ENCODE measurements at regions not wholly inside any gene's neighbourhood (a gene's known extent, or its start where the extent isn't known, plus 50 kb on each side); places are given as distances from the start of the nearest gene placed in this dataset.

DNA sequence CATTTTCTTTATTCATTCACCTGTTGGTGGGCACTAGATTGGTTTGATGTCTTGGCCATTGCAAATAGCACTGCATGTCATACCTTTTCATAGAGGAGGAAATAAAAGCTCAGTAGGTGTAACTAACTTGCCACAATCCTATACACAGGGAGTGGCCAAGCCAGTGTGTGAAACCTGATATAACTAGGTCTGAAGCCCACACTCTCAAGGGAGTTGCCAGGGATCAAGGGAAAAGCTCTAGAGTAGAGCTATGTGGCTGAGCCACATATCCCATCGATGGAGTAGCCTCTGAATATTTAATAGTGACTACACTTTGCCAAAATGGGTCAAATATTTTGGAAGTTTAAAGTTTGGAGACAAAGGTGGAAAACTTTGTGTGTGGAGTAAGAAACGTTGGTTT, 66.1 kb upstream of the TSHZ3 start:
- Histone ChIP-seq H2AFZ (ENCODE audit: low read length) (no peak overlapping the region), H3K4ac (replicated peaks; ENCODE audit: insufficient read length, low read depth, low read length) (peak overlapping the region; percentile 87), H2AK5ac (ENCODE audit: low read depth, low read length) (no peak overlapping the region), H3K9ac (replicated peaks in 1 of 4; ENCODE audit: extremely low read depth in 1 of 4, low read depth in 3 of 4, low read length in 3 of 4) (no peak overlapping the region), H2BK15ac (ENCODE audit: low read length) (no peak overlapping the region), H2BK120ac (replicated peaks; ENCODE audit: low read depth, low read length) (peak overlapping the region; percentile 96), H3K4me2 (ENCODE audit: insufficient read depth in 1 of 2, low read depth in 2 of 2, low read length in 2 of 2) (no peak overlapping the region), H3K36me3 (ENCODE audit: control insufficient read depth in 2 of 4, insufficient read depth in 4 of 4, low read length in 3 of 4) (no peaks in the 10 kb centered on the region), H4K91ac (replicated peaks; ENCODE audit: insufficient read length, low read length) (peak overlapping the region; percentile 75), H3K27ac (ENCODE audit: low read depth, low read length) (no peak overlapping the region), H3K4me3 (ENCODE audit: extremely low read depth in 1 of 4, insufficient read depth in 2 of 4, low read depth in 3 of 4, low read length in 4 of 4) (no peak overlapping the region), H3K79me2 (ENCODE audit: control insufficient read depth in 1 of 2, insufficient read depth in 2 of 2, low read length in 2 of 2) (no peaks in the 10 kb centered on the region), H3K23ac (ENCODE audit: insufficient read length) (no peak overlapping the region), H3K14ac (ENCODE audit: insufficient read length) (no peak overlapping the region), H3K4me1 (replicated peaks in 1 of 4; ENCODE audit: control insufficient read depth in 3 of 4, insufficient read depth in 4 of 4, low read length in 3 of 4) (peaks cover 14 to 32% (median 25%) of the 10 kb centered on the region in 4 experiments; a peak in 6 of 7 replicates), H3K27me3 (replicated peaks in 1 of 4; ENCODE audit: control insufficient read depth in 3 of 4, extremely low read depth in 1 of 4, insufficient read depth in 3 of 4, low read length in 3 of 4) (no peaks in the 10 kb centered on the region), H3K56ac (replicated peaks; ENCODE audit: insufficient read length, low read depth, low read length) (no peak overlapping the region), H4K8ac (ENCODE audit: extremely low read depth, insufficient read depth, low read length) (no peak overlapping the region), H3K9me3 (ENCODE audit: insufficient read depth in 2 of 2, low read depth in 1 of 2, low read length in 1 of 2) (no peaks in the 10 kb centered on the region), H2BK20ac (ENCODE audit: low read length) (peak overlapping the region; percentile 63; the same call in 1 of the 2 replicates), H3K79me1 (ENCODE audit: low read depth, low read length) (no peaks in the 10 kb centered on the region), H3K23me2 (ENCODE audit: low read depth, low read length) (0 out of 2 replicates have a peak, but pooled peaks cover 2% of the 10 kb centered on the region), H3K18ac (ENCODE audit: extremely low read depth, low read length) (no peak overlapping the region; the same call in 1 of the 2 replicates), H4K20me1 (replicated peaks in 1 of 2; ENCODE audit: control insufficient read depth in 1 of 2, insufficient read depth in 2 of 2, low read length in 2 of 2) (no peaks in the 10 kb centered on the region), H2BK5ac (ENCODE audit: low read depth, low read length) (peak overlapping the region; percentile 100; the same call in 1 of the 2 replicates), H2BK12ac (ENCODE audit: low read depth, low read length) (peak overlapping the region; percentile 61), H4K5ac (ENCODE audit: insufficient read length, low read depth, low read length) (no peak overlapping the region)
- POLR2A ChIA-PET (ENCODE audit: partially characterized antibody), result no interaction called here
- no peak for FAIRE-seq
- CTCF ChIA-PET (ENCODE audit: partially characterized antibody), result interaction anchor here (1.4 kb wide), 2 partner anchors 12 to 100 kb away, joined by 4 read pairs; no protein-coding TSS in a partner anchor
- no peak for TF ChIP-seq PHF8 (conservative IDR thresholded peaks at IDR 0.05; ENCODE audit: low read depth, low read length)
- no peak for TF ChIP-seq CBX8 (IDR thresholded peaks at IDR 0.05; ENCODE audit: borderline replicate concordance, low read depth, low read length)
- TF ChIP-seq, protein P1, sequence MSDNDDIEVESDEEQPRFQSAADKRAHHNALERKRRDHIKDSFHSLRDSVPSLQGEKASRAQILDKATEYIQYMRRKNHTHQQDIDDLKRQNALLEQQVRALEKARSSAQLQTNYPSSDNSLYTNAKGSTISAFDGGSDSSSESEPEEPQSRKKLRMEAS (IDR thresholded peaks at IDR 0.05), result no peak
- no peak for TF ChIP-seq FOSL1 (IDR thresholded peaks at IDR 0.05; ENCODE audit: insufficient read depth, low read depth, low read length)
- no peak for TF ChIP-seq SP1 (IDR thresholded peaks at IDR 0.05; ENCODE audit: low read depth, low read length)
- TF ChIP-seq, protein P2, sequence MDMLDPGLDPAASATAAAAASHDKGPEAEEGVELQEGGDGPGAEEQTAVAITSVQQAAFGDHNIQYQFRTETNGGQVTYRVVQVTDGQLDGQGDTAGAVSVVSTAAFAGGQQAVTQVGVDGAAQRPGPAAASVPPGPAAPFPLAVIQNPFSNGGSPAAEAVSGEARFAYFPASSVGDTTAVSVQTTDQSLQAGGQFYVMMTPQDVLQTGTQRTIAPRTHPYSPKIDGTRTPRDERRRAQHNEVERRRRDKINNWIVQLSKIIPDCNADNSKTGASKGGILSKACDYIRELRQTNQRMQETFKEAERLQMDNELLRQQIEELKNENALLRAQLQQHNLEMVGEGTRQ (IDR thresholded peaks at IDR 0.05; ENCODE audit: low read length), result no peak
- TF ChIP-seq TBP (IDR thresholded peaks at IDR 0.05; ENCODE audit: low read depth, low read length), result no peak
- no peak for TF ChIP-seq TEAD4 (IDR thresholded peaks at IDR 0.05; ENCODE audit: low read depth, low read length)
- no peak for TF ChIP-seq RAD21 (IDR thresholded peaks at IDR 0.05 in 1 of 2, conservative IDR thresholded peaks at IDR 0.05 in 1 of 2; ENCODE audit: low read depth in 2 of 2, low read length in 2 of 2)
- DNase-seq (ENCODE audit: low read depth in 1 of 2, low spot score in 2 of 2), result no peak
- 88% methylated on average over 2 of the region's 2 CpGs; no CpG with 5 or more reads in 1 of the 2 experiments for WGBS, 2 experiments (ENCODE audit: extremely low coverage in 1 of 2, insufficient coverage in 1 of 2, insufficient read length in 1 of 2, insufficient replicate concordance in 2 of 2, low coverage in 1 of 2, low lambda C conversion rate in 2 of 2, missing lambda C conversion rate in 1 of 2)
